ENCODE measurements at regions not wholly inside any gene's neighbourhood (a gene's known extent, or its start where the extent isn't known, plus 50 kb on each side); places are given as distances from the start of the nearest gene placed in this dataset.

- no peak for TF ChIP-seq EZH2 (IDR thresholded peaks at IDR 0.05; ENCODE audit: low read length, missing control alignments)
- TF ChIP-seq, protein P1, sequence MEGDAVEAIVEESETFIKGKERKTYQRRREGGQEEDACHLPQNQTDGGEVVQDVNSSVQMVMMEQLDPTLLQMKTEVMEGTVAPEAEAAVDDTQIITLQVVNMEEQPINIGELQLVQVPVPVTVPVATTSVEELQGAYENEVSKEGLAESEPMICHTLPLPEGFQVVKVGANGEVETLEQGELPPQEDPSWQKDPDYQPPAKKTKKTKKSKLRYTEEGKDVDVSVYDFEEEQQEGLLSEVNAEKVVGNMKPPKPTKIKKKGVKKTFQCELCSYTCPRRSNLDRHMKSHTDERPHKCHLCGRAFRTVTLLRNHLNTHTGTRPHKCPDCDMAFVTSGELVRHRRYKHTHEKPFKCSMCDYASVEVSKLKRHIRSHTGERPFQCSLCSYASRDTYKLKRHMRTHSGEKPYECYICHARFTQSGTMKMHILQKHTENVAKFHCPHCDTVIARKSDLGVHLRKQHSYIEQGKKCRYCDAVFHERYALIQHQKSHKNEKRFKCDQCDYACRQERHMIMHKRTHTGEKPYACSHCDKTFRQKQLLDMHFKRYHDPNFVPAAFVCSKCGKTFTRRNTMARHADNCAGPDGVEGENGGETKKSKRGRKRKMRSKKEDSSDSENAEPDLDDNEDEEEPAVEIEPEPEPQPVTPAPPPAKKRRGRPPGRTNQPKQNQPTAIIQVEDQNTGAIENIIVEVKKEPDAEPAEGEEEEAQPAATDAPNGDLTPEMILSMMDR (conservative IDR thresholded peaks at IDR 0.05 in 1 of 2, IDR thresholded peaks at IDR 0.05 in 1 of 2; ENCODE audit: low read depth in 1 of 2, low read length in 2 of 2) = no peak
Measured at GRCh38 chr3:159771865-159772611, 216.6 kb upstream of the IL12A start.
